ENCODE measurements at regions not wholly inside any gene's neighbourhood (a gene's known extent, or its start where the extent isn't known, plus 50 kb on each side); places are given as distances from the start of the nearest gene placed in this dataset.

DNA sequence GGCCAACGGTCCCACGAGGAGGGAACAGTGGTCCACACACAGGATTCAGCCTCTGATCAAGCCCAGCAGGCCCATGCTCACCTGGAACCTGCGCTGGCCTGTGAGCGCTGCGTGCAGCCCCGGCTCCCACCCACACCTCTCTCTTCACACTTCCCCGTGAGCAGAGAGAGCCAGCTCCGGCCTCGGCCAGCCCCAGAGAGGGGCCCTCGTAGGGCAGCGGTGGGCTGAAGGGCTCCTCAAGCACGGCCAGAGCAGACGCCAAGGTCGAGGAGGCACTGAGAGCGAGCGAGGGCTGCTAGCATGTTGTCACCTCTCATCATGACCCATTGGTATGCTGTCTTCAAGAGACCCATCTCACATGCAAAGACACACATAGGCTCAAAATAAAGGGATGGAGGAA is 83.0 kb upstream of the FMR1 start:
- no peak overlapping the region for H3K4me3 ChIP-seq
- no peak overlapping the region for H3K27ac ChIP-seq
- no peak for DNase-seq (ENCODE audit: low spot score in 2 of 2)
- H3K36me3 ChIP-seq = no peaks in the 10 kb centered on the region
- TF ChIP-seq POLR2A (IDR thresholded peaks at IDR 0.05) (no peak), POLR2AphosphoS5 (IDR thresholded peaks at IDR 0.05) (no peak)
- TF ChIP-seq, protein P1, sequence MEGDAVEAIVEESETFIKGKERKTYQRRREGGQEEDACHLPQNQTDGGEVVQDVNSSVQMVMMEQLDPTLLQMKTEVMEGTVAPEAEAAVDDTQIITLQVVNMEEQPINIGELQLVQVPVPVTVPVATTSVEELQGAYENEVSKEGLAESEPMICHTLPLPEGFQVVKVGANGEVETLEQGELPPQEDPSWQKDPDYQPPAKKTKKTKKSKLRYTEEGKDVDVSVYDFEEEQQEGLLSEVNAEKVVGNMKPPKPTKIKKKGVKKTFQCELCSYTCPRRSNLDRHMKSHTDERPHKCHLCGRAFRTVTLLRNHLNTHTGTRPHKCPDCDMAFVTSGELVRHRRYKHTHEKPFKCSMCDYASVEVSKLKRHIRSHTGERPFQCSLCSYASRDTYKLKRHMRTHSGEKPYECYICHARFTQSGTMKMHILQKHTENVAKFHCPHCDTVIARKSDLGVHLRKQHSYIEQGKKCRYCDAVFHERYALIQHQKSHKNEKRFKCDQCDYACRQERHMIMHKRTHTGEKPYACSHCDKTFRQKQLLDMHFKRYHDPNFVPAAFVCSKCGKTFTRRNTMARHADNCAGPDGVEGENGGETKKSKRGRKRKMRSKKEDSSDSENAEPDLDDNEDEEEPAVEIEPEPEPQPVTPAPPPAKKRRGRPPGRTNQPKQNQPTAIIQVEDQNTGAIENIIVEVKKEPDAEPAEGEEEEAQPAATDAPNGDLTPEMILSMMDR (IDR thresholded peaks at IDR 0.05) = no peak
- no peaks in the 10 kb centered on the region for H3K4me1 ChIP-seq
- peaks cover 6 to 22% of the 10 kb centered on the region in 2 donors for H3K9me3 ChIP-seq
- no peaks in the 10 kb centered on the region for H3K27me3 ChIP-seq
- intact Hi-C loops (cut with DNase I; ENCODE audit: low total_unique reads) = no loop called here

DNA sequence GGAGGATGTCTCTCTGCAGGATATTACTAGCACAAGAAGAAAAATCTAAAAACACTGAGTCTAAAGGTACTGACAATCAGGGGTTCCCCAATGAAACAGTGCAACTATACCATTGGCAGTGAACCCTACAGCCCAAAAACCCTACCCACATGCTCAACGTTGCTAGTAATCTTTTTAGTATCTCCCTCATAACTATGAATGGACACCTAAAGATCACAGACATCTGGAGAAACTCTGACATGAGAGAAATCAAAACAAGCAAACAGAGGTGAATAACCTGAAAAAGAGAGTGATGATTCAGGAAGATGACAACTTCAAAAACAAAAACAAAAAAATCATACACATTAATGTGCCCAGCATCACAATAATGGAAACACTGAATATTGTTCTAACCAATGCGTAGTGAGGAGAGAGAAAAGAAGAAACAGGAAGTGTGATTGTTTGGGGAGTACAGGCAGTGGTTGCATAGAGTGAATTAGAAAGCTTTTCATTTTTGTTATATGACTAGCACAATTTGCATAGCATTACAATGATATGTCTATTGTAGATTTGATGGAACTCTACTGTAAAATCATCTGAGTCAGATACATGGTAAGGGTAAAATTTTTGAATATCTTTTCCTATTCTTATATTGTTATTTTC is 78.9 kb upstream of the FMR1 start:
- Histone ChIP-seq H3K27me3 (peaks cover 0 to 10% of the 10 kb centered on the region in 2 donors), H3K27ac (no peak overlapping the region), H3K4me3 (no peak overlapping the region), H3K36me3 (no peaks in the 10 kb centered on the region), H3K4me1 (no peaks in the 10 kb centered on the region), H3K9me3 (peaks cover 6 to 22% of the 10 kb centered on the region in 2 donors)
- TF ChIP-seq POLR2AphosphoS5 (IDR thresholded peaks at IDR 0.05) (no peak), POLR2A (IDR thresholded peaks at IDR 0.05) (no peak)
- TF ChIP-seq, protein P1 (IDR thresholded peaks at IDR 0.05) = no peak
- intact Hi-C loops (cut with DNase I; ENCODE audit: low total_unique reads) = no loop called here
- DNase-seq (ENCODE audit: low spot score in 2 of 2) = no peak

DNA sequence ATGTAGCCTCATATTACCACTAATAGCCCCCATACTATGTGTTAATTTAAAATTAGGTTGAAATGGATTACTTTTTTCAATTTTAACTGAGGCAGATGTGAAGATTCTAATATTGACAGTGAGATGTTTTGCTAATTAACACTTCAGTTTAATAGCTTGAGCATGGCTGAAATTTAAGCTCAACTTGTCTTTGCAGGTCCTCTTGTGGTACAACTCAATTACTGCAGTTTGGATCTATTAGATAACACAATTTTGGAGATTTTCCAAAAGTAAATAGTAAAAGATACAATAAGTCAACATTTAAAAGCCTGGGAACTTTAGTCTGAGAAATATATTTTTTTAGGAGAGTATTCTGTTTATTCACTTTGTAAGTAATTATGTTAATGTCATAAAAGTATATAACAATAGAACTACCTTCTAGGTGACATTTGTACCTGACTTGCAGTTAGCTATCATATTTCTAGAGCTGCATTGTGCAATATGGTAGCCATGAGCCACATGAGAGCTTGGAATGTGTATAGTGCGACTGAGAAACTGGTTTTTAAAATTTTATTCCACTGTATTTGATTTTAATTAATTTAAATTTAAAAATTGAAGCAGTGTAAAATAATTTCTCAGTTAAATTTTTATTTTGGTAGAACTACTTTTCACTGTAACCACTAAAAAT is 73.1 kb upstream of the FMR1 start:
- Histone ChIP-seq H3K27ac (no peak overlapping the region), H3K36me3 (no peaks in the 10 kb centered on the region), H3K4me3 (no peak overlapping the region), H3K9me3 (no peaks in the 10 kb centered on the region), H3K27me3 (peaks cover 0 to 12% of the 10 kb centered on the region in 2 donors), H3K4me1 (no peaks in the 10 kb centered on the region)
- no peak for DNase-seq (ENCODE audit: low spot score in 2 of 2)
- intact Hi-C loops (cut with DNase I; ENCODE audit: low total_unique reads) = no loop called here
- TF ChIP-seq POLR2A (IDR thresholded peaks at IDR 0.05) = no peak
- TF ChIP-seq POLR2AphosphoS5 (IDR thresholded peaks at IDR 0.05) = no peak

DNA sequence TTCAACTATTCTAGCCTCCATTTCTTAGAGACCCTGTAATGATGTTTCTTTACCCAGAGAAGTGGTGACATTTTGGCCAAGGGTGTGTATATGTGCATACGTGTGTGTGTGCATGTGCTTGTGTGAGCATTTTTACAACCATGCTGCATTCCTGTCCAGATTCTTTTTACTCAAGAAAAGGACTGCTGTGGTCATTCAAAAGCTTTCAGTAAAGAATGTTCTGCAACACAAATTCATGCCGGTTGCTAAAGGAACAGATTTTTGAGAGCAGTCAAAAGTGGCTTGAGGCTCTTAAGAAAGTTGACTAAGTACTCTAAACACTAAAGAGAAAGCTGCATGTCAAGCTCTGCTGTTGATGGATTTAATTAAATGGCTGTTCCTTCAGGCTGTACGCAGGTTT is 65.0 kb upstream of the FMR1 start:
- DNase-seq (ENCODE audit: low spot score in 2 of 2) = no peak

DNA sequence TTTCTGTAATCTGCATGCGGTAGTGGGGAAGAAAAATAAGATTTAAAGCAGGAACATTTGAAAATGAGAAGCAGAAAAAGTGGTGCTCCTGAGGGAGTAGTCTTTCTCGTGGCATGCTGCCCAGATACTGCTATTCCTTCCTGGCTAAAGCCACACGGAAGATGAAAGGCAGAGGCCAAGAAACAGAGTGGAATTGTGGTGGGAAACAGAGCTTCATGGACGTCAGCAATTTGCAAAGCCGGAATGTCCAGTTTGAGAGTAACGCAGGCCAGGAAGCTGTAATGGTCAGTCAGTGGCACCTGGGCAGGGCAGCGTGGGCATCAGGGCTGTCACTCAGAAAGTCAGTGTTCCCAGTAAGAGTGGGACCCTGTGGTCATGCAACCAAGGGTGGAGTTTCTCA is 63.7 kb upstream of the FMR1 start:
- H3K27me3 ChIP-seq = no peaks in the 10 kb centered on the region
- no peak for DNase-seq (ENCODE audit: low spot score in 2 of 2)
- H3K4me3 ChIP-seq = no peak overlapping the region
- H3K4me1 ChIP-seq = no peaks in the 10 kb centered on the region
- H3K36me3 ChIP-seq = no peaks in the 10 kb centered on the region
- TF ChIP-seq POLR2AphosphoS5 (IDR thresholded peaks at IDR 0.05) = no peak
- TF ChIP-seq POLR2A (IDR thresholded peaks at IDR 0.05) = no peak
- TF ChIP-seq, protein P1 (IDR thresholded peaks at IDR 0.05) = no peak
- no peaks in the 10 kb centered on the region for H3K9me3 ChIP-seq
- H3K27ac ChIP-seq = no peak overlapping the region
- intact Hi-C loops (cut with DNase I; ENCODE audit: low total_unique reads) = no loop called here

More for the DNA sequence above, 65.0 kb upstream of the FMR1 start:
- Histone ChIP-seq H3K9me3 (no peaks in the 10 kb centered on the region), H3K27ac (no peak overlapping the region), H3K4me1 (no peaks in the 10 kb centered on the region), H3K27me3 (no peaks in the 10 kb centered on the region), H3K36me3 (no peaks in the 10 kb centered on the region), H3K4me3 (no peak overlapping the region)
- TF ChIP-seq POLR2A (IDR thresholded peaks at IDR 0.05) = no peak
- TF ChIP-seq POLR2AphosphoS5 (IDR thresholded peaks at IDR 0.05) = no peak
- TF ChIP-seq, protein P1 (IDR thresholded peaks at IDR 0.05) = no peak
- intact Hi-C loops (cut with DNase I; ENCODE audit: low total_unique reads) = no loop called here

Data from breast epithelium (tissue), 4 donors.